ENCODE measurements at regions not wholly inside any gene's neighbourhood (a gene's known extent, or its start where the extent isn't known, plus 50 kb on each side); places are given as distances from the start of the nearest gene placed in this dataset.

DNA sequence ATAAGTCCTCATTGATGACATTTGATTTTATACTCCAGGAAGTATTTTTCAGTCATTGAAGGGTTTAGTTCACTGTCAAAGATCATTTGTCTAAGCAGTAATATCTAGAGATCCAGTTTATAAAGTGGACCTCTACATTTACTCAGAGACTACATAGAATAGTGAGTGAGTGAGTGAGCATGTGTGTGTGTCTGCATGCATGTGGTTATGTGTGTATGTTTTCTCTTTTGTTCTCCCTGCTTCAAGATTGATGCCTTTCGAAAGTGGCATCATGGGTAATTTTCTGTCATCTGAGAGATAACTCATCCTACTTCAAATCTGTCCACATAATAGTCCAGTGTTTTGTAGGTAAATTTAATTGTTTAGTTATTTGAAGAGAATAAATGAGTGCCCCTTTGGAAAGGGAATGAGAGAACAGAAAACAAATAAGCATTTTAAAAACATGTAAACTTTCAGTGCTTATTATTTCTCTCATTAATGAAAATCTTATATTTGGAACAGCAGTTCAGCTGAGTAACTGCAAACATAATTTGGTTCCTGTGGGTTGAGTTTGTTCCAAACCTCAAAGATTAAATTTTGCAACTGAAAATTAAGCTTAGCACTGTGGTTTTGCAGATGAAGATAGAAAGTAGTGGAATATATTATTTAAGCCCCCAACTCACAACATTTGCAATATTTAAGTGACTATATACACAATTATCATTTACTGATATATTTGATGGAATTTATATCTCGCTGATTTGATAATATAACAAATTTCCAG is 1295.1 kb upstream of the C9orf72 start:
- DNase-seq, result no peak

DNA sequence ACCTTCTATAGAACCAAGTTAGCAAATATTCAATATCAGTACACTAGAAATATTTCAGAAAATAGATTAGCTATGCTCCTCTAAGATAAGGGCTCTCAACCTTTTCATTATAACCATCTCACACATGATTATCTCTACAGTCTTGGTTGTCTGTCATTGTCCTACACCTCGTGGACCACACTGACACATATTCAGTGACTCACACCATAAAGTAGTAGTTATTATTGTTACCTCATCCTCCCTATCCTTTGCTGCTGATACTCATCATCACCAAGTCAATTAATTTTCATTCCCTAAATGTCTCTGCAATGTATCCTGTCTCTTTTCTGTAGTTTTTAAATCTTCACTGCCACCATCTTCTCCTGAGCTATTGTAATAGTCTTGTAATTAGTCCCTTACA is 1309.2 kb upstream of the C9orf72 start:
- DNase-seq, result no peak

DNA sequence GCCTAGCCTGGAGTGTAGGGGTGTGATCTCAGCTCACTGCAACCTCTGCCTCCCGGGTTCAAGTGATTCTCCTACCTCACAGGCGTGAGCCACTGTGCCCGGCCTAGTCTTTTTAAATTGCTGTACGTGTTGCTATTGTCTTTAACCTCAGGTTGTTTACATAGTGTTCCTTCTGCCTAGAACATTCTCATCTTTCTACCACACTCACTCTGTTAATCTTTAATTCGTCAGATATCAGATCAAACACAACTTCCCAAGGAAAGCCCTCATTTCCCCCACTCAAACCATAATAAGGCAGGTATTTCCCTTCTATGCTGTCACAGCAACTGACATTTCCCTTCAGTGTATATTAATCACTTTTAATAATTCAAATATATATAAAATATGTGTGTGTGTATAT is 1310.0 kb upstream of the C9orf72 start:
- DNase-seq, result no peak

DNA sequence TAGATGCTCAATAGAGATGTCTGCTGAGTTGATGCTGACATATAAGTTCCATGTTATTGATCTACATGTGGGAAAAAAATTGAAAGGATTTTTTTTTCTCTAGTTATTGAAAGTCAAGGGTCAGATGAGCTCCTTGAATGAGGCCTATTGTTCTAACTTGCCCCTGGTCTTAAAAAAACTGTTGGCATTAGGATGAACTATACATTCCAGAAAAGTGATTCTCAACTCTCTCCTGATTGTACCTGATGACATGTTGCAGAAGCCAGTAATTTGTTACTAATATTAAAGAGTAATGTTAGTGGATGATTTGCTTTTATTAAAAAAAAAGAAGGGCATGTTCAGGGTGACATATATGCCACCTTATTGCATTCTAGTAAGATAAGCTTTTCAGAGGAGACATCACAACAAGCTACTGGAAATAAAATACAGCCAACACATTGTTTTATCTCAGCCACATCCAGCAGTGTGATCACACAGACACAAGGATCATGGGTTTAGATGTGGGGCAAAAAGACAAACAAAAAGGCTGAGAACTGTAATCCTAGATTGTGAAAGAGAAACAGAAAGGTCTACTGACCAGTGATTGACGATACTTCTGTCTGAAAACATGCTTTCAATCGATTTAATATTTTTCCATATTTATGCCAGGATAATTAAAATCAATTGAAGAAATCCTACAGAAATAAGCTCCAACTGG is 1314.1 kb upstream of the C9orf72 start:
- no peak for DNase-seq

DNA sequence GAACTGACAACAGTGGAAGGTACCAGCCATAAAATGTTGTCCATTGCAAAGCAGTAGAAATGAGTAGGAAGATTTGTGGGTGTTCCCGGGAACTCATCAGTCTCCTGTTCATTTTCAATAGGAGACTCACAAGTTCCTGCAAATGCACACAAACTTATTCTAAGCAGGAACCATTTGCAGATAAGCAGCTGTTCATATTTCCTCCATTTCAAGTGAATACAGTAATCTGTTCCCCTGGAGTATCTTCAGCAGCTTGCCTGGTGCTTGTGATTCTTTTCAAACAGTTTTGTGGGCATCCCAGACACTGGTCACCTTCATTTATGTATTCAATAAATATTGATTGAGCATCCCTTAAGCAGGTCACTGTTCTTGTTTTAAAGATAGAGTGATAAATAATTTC is 1315.5 kb upstream of the C9orf72 start:
- DNase-seq, result no peak

DNA sequence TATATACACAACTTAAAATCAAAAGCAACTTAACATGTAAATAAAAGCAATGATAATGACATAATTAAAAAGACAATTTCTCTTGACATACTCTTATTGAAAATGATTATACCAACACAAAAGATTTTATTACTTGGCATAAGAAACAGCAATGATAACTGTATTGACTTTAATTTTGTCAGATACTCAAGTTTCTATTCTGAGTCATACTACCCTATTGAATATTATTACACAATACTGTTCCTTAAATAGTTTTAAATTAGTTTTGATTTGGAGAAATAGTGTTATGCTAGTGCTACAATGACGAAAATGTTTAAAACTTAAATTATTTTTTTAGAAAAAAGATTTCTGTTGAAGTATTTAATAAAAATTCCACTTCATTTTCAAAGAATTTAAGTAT is 1319.3 kb upstream of the C9orf72 start:
- no peak for DNase-seq

DNA sequence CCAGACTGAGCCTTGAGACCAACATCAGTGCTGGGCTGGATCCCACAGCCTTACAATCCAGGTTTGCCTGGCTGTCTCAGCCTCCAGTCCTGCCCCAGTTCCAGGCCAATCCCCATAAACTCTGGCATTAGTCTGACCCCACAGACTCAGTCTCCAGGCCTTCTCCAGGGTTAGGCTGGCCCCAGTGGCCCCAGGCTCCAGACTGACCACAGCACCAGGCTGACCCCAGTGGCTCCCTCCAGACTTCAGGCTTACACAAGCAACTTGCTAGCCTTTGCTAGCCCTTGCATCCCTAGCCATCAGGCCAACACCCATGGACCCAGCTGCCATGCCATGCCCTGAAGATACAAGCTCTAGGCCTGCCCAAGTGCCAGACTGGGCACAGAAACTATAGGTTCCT is 1326.0 kb upstream of the C9orf72 start:
- DNase-seq, result no peak

DNA sequence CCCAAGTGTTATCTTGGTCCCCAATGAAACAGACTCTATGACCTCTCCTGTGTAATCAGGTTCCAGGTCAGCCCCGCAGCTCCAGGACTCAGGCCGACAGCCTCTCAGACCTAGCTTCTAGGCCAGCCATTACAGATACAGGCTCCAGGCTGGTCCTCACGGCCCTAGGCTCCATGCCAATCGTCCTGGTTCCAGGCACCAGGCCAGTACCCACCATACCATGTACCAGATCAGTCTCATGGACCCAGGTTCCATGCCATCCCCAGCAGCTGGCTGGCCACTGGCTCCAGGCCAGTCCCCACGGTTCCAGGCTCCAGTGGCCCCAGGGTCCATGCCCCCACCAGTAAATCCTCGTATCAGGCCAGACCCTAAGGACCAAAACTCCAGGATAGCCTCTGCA is 1326.6 kb upstream of the C9orf72 start:
- DNase-seq, result no peak

DNA sequence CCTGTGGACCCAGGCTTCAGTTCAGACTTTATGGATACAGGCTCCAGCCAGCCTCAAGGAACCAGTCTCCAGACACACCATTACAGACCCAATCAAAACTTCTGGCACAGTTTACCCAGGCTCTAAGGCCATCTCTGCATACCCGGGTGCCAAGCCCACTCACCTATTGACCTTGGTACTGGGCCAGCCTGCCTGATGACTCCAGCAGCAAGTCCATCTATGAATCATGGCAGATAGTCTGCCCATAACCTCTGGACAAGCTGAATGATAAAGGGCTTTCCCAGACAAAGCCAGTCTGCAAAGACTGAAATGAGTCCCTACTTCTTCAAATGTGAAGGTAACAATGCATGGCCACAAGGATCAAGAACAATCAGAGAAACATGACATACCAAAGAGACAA is 1327.1 kb upstream of the C9orf72 start:
- no peak for DNase-seq

DNA sequence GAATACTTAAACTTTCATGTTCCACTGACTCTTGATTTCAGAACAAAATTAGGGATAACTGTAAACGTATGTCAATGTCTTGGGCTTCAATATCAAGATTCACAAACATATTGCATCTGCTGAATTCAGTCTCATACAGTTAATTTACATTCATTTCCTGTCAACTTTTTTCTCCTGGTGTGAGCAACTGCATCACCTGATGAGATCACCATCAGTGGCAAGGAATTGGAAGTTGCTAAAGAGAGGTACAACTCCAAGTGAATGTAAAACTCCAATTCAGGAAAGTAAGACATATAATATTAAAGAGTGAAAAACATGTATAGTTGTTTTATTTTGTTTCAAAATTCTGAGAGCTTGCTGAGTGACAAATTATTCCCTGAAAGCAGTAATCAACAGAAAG is 1336.2 kb upstream of the C9orf72 start:
- no peak for DNase-seq

DNA sequence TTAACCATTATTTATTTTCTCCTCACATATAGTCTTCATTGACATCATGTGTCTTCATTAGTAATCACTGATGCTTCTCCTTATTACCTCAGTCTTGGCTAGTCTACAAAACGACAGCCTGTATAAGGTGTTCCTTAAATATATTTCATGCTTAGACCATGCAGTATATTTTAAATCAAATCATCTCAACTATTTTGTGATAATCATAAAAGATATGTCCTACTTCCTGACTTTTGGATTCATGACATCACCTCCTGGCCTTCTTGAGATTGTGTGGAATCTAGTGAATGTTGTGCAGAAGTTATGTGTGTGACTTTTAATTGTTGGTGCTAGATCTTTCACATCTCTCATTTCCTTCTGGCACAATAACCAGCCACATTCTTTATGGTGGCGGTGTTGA is 1339.3 kb upstream of the C9orf72 start:
- no peak for DNase-seq

DNA sequence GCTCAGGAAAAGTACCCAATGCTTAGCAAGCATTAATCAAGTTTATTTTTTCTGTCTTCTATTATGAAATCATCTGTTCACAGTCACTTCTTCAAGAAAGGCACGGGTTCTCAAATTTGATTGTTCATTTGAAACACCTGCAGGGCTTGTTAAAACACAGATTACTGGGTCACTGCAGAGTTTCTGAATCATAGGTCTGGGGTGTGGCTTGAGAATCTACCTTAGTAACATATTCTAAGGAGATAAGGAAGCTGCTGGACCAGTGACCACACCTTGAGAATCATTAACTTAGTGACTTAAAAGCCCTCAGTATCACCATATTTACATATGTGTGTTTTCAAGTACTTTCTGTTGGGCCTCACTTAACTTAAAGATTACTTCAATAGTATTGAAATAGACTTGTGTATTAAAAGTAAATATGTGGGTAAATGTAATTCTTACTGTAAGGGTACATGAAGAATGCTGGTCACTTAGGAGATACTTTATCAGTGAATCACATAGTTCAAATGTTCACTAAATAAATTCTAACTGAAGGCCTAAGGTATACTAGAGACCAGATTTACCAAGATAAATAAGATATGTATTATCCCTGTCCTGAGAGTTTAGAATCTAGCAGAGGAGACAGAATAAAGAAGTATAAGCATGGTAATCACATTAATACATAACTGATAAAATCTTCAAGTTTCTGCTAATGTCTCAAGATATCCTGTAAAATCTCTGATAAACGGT is 1342.1 kb upstream of the C9orf72 start:
- no peak for DNase-seq

DNA sequence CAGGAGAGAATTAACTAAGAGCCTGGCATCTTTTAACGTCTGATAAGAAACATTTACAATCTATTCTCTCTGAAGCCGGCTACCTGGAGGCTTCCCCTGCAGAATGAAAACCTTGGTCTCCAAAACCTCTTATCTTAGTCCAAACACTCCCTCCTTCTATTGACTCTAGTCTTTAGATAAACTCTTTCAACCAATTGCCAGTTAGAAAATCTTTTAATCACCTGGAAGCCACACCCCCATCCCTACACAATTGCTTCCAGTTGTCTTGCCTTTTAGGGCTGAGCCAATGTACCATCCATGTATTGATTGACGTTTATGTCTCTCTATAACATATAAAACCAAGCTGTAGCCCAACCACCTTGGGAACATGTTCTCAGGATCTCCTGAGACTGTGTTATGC is 1343.1 kb upstream of the C9orf72 start:
- DNase-seq, result no peak

DNA sequence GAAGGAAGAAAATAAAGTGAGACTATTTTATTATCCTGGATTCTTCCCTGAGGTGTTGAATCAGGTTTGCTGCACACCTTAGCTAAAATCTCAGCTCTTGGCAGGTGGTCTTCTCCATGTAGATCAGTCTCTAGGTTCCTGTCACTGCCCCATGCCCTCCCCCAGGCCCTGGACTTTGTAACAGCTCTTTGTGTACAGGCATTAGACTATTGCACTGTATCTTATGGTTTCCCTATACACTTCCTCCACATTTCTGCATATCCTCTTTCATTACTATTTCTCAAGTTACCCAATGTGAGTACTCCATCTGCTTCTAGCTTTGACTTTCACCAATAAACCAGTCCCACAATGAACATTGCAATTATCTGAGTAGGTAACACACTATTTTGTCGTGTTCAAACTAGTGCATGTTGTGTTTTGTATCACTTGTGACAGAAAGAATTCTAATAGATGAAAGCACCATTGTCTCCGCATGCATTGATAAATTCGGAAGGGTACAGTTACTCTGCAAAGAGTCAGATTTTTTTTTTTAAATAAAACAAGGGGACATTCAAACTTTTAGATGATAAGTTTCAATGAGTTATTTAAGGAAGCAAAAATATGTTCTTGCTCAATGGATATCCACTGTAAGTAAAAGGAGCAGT is 1348.7 kb upstream of the C9orf72 start:
- DNase-seq, result no peak

DNA sequence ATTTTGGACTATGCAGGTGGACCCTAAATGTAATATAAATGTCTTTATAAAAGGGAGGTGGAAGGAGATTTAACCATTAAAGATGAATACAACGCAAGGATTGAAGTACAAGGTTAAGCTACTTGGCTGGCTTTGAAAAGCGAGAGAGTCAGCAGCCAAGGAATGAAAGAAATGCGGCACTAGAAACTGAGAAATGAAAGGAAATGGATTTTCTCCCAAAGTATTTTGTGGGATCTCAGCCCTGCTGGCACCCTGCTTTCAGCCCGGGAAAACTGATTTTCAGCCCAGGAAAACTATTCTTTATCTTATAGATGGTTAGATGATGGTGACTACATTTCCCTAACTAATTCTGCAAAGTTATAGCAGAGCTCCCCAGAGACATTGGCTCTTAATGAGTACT is 1349.6 kb upstream of the C9orf72 start:
- DNase-seq, result no peak

DNA sequence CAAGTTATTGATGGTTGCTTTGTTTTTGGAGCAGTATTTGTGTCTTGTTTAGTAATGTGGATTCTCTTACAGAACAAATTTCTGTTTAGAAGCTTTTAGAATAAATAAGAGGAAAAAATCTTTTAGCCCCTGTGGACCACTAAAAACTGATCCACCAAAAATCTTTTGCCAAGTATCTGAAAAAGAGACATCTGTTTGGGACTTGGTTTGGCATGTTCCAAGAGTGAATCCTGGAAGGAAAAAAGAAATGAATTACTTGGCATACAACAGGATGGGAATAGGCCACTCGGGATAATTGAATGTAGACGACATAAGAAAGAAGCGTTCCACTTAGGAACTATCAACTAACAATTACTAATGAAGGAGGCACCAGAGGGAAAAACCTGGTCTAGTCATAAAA is 1350.1 kb upstream of the C9orf72 start:
- DNase-seq, result no peak

DNA sequence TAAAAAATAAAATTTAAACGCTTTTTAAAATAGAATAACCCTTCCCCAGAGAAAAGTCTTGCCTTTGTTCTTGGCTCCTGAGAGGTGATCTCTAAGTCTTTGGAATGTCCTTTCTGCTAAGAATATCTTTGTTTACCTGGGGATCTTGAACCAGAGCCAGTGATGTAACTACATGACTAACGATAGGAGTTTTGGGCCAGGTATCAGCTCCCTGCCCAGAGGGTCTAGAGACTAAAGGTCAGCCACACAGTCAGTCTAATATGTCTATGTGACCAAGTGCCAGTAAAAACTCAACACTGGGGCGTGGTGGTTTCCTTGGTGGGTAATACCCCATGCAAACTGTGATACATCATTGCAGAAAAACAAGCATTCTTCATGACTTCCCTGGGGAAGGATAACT is 1351.9 kb upstream of the C9orf72 start:
- DNase-seq, result no peak

DNA sequence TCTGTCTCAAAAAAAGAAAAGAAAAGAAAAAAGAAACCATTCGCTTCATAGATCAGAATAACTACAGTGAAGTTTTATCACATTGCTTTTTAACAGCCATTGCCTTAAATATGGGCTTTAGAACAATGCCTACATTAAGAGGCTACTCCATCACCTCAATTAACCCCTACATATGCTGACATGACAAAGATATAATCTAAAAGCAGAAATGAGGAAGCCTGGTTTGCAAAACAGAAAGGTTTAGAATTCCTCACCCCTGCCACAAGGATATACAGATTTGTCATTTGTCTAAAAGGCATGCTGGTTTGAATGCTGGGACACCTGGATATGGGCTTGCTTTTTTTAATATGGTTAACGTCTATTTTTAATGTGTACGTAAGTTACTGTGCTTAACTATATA is 1353.0 kb upstream of the C9orf72 start:
- DNase-seq, result no peak

DNA sequence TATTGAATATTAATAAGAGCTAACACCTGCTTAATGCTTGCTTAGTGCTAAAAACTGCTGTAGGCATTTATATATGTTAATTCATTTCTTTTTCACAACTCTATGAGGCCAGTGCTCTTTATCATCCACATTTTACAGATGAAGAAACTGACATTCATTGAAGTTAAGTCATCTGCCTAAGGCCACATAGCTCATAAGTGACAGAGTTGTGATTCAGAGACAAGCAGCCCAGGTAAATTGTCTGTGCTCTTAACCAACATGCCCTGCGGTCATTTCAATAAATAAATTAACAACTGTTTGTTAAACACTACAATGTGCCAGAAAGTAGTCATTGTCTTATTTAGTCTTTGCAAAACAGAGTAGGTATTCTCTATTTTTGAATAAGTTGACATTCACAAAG is 1354.4 kb upstream of the C9orf72 start:
- no peak for DNase-seq

DNA sequence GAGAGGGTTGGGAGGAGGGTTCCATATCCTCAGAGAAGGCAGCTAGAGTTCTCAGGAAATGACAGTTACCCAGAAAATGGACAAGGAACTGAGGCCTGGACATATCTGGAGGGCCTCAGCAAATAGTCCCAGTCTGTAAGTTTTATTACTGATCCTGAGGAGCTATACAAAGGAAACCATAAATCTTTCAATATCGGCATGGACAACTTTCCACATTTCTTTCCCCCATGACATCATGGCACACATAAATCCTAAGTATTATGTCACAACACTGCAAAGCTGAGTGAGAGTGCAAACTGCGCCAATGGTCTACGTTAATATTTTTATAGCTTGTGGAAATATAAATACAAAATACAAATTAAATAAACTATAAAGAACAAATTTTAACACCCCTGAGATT is 1356.2 kb upstream of the C9orf72 start:
- DNase-seq, result no peak

DNA sequence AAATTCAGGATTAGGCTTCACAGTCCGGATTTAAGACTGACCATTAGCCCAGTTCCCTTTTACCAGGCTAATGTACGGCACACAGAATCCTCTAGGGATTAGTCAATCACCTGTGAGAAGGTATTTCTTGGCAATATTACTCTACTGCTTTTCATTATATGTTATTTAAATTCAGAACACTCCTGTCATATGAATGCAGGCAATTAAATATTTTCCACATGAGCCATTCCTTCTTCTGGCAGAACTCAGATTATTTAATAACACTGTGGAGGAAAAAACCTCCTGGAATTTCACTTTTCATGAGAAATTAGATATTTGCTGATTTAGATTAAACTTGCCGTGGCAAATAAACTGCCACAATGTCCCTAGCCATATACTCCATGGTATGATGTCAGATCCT is 1357.5 kb upstream of the C9orf72 start:
- DNase-seq, result no peak

DNA sequence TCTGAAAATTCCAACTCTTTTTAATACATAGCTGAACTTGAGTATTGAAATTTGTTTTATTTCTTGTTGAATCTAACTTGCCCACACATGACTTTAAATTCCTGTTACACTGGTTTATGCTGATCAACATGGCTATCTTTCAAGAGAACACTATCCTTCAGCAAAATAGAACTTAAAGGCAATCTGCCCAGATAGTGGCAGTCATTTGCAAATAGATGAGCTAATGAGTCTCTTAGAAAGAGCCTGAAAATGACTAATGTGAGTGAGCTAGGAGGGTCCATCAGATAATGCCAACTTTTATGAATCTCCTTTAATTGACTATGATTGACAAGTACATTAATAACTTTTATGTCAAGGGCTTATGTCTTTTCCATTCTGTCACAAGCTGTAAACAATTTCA is 1360.8 kb upstream of the C9orf72 start:
- DNase-seq, result no peak

DNA sequence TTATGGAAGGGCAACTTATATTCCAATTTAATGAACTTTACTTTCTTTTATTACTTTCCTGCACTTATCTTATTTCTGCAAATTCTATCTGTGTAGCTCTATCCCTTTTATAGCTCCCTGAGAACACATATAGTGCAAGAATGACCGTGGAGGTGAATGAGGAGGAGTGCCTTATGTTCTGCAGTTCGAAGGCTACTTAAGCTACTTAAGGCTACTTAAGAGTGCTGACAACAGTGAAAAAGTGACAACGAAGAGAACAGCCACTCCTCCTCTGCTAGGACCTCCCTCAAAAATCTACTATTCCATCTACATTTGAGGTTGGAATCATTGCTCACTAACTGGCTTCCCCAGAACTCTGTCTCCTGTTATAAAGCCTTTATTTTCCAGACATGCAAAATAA is 1365.7 kb upstream of the C9orf72 start:
- DNase-seq, result no peak

DNA sequence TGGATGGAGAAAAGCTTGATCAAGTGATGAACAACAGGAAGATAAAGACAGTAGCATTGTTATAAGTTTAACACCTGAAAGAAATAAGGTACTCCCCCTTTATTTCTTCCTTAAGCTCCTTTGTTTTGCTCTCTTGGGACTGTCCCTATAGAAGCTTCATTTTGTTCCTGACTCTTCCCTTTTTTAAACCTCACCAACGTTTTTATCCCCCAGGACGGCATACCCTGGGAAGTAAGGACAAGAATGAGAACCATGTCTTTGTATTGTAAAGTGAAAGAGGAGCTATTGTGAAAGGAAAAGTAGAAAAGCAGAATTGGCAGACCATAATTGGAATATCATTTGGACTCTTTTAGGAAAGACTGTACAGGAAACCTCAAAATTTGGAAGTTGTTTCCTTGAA is 1368.6 kb upstream of the C9orf72 start:
- DNase-seq, result no peak
